ENCODE measurements at regions not wholly inside any gene's neighbourhood (a gene's known extent, or its start where the extent isn't known, plus 50 kb on each side); places are given as distances from the start of the nearest gene placed in this dataset.
A peak's percentile ranks its signal among the peaks of the same experiment; 100 is the strongest.
"Not testable (repeated sequence)": the region's sequence is repeated elsewhere in the genome, so short reads cannot be mapped to it uniquely, and the experiment has no call there.

DNA sequence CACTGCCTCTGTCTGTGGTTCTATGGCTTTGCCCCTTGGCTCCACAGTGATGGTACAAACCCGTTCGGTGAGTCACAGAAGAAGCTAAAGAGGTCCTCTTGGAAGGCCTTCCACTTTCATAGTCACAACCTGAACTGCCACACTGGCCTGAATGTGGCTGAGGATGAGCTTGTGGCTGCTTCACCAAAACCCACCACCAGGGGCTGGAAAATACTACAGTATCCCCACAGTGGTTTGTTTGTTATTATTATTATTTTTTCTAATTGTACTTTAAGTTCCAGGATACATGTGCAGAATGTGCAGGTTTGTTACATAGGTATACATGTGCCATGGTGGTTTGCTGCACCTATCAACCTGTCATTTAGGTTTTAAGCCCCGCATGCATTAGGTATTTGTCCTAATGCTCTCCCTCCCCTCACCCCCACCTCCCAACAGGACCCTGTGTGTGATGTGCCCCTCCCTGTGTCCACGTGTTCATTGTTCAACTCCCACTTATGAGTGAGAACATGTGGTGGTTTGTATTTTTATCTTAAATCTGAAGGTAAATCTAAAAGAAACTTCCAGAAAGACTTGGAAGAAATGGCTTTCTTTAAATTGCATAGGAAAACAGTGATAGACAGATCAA is 160.8 kb upstream of the NPSR1 start:
- no peak for DNase-seq

DNA sequence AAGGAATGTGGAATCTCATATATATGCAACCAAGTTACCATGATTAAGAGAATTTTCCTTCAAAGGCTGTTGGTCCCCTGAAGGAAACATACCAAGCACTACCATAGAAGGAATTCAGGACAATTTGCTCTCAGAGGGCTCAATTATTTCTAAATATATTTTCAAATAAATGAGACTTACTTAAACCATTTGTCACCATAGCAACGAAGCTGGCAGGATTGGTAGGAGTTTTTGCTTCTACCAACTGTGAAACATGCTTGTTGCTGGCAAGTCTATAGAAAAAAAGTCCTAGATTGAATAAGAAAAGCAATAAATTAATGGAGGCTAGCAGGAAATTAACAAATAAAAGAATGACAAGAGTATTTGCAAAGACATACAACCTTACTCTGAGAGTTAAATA is 156.9 kb upstream of the NPSR1 start:
- no peak for DNase-seq

DNA sequence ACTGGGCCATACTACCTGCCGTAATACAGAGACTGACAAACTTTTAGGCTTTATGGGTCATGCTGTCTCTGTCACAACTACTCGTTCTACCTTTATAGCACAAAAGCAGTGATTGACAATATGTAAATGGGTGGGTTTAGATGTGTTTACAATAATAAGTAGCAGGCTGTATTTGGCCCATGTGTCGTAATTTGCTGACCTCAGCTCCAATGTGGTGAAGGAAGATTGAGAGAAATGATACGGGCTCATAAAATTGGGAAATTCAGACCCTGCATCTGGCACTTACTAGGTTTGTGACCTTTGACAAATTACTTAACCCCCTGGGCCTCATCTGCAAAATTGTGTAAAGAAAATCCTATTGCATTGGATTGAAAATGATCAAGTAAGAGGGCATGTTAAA is 150.8 kb upstream of the NPSR1 start:
- no peak for DNase-seq

DNA sequence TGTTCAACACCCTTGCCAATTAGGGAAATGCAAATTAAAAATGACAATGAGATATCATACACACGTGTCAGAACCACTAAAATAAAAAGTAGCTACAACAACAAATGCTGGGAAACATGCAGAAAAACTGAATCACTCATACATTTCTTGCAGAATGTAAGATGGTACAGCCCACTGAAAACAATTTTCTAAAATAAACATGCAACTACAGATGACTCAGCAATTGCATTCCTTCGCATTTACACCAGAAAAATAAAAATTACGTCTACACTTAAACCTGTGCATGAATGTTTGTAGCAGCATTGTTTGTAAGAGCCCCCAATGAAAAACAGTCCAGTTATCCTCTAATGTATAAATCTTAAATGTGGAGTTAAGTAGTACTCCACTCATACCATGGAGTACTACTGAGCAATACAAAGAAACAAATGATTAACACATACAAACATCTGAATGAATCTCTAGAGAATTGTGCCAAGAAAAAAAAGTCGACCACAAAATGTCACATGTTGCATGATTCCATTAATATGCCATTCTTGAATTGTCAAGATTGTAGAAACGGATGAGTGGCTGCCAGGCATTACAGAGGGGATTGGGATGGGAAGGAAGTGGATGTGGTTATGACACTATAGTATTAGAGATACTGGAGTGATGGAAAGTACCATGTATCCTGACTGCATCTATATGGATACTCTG is 134.6 kb upstream of the NPSR1 start:
- DNase-seq, result no peak

DNA sequence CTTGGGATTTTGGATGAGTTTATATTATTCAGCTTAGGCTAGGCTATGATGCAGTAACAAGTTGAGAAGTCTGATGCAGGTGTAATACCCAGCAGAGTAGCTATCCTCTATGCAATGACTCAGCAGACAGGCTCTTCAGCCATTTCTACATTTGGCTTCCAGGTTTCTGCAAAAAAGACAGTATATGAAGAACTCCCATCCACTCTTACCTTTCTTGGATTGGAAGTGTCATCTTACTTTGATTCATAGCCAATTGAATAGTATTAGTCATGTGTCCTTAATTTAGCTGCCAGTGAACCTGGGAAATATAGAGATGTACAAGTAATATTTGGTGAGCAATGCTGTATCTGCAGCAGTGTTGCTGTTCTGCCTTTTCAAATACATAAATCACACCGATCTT is 127.8 kb upstream of the NPSR1 start:
- no peak for DNase-seq

DNA sequence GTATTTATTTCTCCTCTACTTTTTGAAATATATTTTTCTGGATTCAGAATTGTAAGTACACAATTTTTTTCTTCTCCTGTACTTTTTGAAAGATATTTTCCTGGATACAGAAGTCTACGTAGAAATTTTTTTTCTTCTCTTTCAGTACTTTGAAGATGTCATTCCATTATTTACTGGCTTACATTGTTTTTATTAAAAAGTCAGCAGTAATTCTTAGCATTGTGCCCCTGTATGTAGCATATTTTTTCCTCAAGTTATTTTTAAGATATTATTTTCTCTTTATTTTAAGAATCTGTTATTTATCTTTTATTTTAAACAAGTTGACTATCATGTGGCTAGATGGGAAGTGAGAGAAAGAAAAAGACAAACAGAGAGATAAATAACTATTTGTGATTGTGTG is 119.0 kb upstream of the NPSR1 start:
- DNase-seq, result no peak

DNA sequence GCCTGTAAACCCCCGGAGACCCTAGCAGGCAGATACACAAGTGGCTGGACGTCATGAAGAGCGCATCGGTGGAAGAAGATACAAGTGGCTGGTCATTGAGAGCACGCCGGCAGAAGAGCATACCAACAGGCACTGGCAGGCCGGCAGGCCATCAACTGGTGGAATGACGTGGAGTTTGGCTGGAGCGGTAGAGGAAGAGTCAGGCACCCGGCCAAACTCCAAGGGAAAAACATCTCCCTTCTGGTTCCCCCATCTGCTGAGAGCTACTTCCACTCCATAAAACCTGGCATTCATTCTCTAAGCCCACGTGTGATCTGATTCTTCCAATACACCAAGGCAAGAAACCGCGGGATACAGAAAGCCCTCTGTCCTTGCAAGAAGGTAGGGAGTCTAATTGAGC is 113.4 kb upstream of the NPSR1 start:
- no peak for DNase-seq

DNA sequence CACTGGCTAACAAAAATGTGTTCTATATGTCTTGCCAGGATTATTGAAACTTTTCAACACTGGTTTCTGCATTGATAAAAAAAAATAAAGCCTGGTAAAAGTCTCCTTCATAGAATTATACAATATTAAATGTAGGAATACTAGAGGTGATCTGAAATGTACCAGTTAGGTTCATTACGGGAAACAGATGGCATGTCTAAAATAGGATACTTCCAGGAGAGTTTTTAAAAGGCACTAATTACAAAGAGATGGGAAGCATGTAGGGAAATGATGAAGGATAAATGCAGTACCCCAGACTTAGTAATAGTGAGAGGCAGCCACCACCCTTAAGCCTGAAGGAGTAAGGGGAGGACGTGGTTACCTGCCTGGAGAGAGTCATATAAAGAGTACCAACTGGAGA is 107.0 kb upstream of the NPSR1 start:
- DNase-seq, result no peak

DNA sequence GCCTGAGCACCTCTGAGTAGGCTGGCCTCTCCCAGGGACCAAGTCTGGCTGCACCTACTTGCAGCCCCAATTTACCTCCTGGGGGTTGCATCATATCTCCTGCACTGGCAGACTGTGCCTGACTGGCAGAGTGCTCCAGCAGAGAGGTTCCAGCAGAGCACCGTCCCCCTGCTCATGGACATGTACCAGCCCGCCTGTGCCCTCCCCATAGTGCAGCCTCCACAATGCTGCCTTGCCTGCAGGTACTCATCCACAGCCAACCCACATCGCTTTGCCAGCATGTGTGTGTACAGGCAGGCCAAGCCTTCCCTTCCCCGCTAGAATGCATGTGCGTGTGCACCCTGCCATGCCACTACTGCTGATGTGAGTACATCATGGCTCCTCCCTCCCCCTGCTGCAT is 105.5 kb upstream of the NPSR1 start:
- DNase-seq, result no peak

DNA sequence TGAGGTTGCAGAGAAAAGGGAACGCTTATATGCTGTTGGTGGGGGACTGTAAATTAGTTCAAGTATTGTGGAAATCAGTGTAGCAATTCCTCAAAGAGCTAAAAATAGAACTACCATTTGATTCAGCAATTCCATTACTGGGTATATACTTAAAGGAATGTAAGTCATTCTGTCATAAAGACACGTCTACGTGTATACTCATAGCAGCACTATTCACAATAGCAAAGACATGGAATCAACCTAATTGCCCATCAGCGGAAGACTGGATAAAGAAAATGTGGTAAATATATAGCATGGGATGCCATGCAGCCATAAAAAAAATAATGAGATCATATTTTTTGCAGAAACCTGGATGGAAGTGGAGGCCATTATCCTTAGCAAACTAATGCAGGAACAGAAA is 100.0 kb upstream of the NPSR1 start:
- DNase-seq, result no peak

DNA sequence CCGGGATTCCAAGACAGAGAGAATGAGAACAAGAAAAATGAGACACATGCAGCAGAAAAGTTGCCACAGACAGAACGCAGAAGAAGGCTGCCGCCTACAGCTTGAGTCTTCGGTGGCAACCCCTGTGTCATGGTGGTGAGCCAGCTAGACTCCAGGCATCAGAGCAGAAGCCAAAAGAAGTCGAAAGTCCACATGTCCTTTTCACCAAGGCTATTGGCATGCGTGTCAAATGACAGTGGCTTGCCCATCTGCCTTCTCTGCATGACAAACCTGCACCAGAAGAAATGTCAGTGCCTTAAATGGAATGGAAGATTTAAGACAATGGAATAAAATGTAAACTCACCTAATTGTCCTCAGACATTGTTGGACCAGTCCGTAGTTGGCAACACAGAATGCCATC is 93.9 kb upstream of the NPSR1 start:
- DNase-seq, result no peak

DNA sequence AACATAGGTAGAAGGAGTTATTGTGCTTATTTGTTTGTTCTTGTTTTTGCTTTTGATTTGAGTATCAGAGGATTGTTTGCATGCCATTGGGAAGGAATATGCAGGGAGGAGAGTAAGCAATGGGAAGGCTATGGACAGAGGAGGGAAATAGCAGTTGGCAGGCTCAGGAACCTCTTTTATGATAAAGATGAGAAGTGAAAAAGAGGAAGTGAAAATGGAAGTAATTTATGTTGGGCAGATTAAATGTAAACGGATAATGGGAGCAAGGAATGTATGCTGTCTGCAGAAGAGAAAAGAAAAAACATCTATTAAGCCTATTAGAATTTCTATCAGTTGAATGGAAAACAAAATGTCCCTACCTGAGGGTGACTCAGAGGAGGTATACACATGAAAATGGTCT is 90.1 kb upstream of the NPSR1 start:
- DNase-seq, result no peak

DNA sequence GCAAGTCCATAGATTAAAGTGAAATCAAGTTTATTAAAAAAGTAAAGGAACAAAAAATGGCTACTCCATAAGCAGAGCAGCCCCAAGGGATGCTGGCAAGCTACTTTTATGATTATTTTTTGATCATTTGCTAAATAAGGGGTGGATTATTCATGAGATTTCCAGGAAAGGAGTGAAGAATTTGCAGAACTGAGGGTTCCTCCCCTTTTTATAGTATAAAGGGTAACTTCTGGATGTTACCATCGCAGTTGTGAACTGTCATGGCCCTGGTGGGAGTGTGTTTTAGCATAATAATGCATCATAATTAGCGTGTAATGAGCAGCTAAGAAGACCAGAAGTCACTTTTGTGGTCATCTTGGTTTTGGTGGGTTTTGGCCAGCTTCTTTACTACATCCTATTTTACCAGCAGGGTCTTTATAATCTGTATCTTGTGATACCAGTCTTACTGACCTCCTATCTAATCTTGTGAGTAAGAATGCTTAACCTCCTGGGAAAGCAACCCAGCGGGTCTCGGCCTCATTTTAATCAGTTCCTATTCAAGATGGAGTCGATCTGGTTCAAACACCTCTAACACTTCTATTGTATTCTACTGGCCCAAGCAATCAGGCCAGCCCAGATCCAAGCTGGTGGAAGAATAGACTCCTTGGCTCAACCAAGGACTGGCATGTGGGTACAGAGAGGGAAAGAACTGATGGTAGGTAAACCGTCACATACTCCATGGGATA is 87.9 kb upstream of the NPSR1 start:
- no peak for DNase-seq

DNA sequence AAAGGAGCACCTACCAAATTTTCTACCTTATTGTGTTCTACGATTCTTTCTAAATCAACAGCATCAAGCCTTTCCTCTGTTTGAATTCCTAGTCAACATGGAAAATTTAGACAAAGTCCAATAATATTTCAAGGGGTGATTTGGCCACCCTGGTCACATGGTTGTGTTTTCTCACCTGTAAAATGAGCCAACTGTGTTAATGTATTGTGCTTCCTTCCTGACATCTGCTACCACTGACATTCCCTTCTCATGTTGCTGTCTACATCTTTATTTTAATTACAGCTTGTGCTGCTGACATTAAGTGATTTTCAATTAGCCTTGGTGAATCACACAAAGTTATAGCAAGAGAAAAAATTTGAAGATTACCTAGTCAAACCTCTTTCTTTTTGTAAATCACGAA is 83.0 kb upstream of the NPSR1 start:
- no peak for DNase-seq

DNA sequence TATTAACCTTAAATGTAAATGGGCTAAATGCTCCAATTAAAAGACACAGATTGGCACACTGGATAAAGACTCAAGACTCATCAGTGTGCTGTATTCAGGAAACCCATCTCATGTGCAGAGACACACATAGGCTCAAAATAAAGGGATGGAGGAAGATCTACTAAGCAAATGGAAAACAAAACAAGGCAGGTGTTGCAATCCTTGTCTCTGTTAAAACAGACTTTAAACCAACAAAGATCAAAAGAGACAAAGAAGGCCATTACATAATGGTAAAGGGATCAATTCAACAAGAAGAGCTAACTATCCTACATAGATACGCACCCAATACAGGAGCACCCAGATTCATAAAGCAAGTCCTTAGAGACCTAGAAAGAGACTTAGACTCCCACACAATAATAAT is 80.1 kb upstream of the NPSR1 start:
- not testable (repeated sequence) for DNase-seq

DNA sequence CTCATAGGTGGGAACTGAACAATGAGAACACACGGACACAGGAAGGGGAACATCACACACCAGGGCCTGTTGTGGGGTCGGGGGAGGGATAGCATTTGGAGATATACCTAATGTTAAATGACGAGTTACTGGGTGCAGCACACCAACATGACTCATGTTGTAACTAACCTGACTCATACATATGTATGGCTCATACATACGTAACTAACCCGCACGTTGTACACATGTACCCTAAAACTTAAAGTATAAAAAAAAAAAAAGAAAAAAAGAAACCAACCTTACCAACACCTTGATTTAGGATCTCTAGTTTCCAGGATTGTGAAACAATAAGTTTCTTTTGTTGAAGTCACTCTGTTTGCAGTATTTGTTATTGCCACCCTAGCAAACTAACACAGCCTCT is 76.3 kb upstream of the NPSR1 start:
- not testable (repeated sequence) for DNase-seq

DNA sequence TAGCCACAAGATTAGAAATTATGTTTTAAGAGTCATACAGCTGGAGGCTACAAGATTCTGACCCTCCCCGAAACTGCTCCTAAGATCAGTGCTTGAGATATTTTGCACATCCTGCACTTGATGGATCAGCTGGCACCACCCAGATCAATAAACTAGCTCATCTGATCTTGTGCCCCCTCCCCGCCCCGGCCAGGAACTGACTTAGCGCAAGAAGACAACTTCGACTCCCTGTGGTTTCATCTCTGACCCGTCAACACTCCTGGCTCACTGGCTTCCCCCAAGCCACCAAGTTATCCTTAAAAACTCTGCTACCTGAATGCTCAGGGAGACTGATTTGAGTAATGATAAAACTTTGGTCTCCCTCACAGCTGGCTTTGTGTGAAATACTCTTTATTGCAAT is 73.5 kb upstream of the NPSR1 start:
- no peak for DNase-seq

DNA sequence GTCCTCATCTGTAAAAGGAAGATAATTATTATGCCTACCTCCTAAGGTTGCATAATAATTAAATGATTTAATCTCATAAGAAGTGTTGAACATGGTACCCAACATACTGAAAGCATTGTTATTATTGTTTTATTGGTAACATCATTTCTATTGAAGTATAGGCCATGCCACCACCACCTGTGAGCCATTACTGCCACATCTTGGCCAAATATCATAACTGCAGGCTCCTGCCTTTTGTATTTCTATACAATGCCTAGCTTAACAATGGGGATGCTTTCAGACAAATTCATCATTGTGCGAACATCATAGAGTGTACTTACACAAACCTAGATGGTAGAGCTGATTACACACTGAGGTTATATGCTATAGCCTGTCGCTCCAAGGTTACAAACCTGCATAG is 61.1 kb upstream of the NPSR1 start:
- DNase-seq, result peak; percentile 15

DNA sequence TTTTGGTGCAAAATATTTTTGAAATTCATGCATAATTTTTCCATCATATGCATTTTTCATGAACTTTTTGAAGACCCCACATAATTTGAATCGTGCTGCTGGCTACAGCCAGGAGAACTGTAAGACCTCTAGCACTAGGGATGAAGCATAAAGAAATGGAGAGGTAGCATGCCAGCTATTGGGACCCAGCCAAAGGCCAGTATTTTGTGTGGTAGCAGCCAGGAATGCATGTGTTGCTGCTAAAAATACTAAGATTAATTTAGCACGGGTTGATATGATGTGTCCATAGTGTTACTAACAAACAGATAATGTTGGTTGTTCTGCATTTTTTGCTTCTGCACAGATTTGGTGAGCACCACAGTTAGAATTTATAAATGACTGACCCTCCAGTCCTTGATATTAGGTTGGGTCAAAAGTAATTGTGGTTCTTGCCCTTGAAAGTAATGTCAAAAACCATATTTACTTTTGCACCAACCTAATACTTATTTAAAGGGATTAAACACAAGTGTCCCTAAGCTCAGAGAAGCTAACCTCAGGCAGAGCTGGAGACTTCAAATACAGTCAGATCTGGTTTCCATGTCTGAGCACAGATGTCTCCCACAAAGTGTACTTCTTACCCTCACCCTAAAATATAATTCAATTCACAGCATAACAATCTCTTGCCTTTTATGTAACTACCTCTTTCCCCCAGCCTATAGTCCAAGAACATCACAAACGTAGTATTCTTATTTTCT is 54.1 kb upstream of the NPSR1 start:
- DNase-seq, result no peak

Measured in eye (tissue), 1 donor.